Hematopoietic multipotent progenitor cell treated with erythropoietin and hydrocortisone succinate and interleukin-3 and kit ligand, for 8 days (in vitro differentiated cells): ENCODE measurements at regions not wholly inside any gene's neighbourhood (a gene's known extent, or its start where the extent isn't known, plus 50 kb on each side); places are given as distances from the start of the nearest gene placed in this dataset.

Experiments
- DNase-seq: peaks from one replicate; pipeline ENCODE4 v3.0.0-alpha.2; 2015

- DNase-seq, result no peak
Measured at GRCh38 chr2:45248214-45248613, 239.0 kb upstream of the SIX2 start.

- no peak for DNase-seq
Measured at GRCh38 chr2:45244928-45245327, 235.7 kb upstream of the SIX2 start.

GRCh38 chr2:45242161-45242741, 233.0 kb upstream of the SIX2 start:
- no peak for DNase-seq

GRCh38 chr2:45241061-45241561, 231.9 kb upstream of the SIX2 start:
- no peak for DNase-seq

GRCh38 chr2:45237850-45238542, 228.7 kb upstream of the SIX2 start:
- DNase-seq, result no peak

- DNase-seq, result no peak
Measured at GRCh38 chr2:45237128-45237527, 227.9 kb upstream of the SIX2 start.

- DNase-seq, result no peak
Measured at GRCh38 chr2:45236268-45236667, 227.0 kb upstream of the SIX2 start.

- no peak for DNase-seq
Measured at GRCh38 chr2:45233301-45233700, 224.0 kb upstream of the SIX2 start.

- DNase-seq, result no peak
Measured at GRCh38 chr2:45232818-45233217, 223.6 kb upstream of the SIX2 start.

- no peak for DNase-seq
Measured at GRCh38 chr2:45229411-45229810, 220.2 kb upstream of the SIX2 start.

- no peak for DNase-seq
Measured at GRCh38 chr2:45227347-45227746, 218.1 kb upstream of the SIX2 start.

- no peak for DNase-seq
Measured at GRCh38 chr2:45224993-45225380, 215.7 kb upstream of the SIX2 start.

GRCh38 chr2:45224321-45224992, 215.2 kb upstream of the SIX2 start:
- no peak for DNase-seq

GRCh38 chr2:45223531-45223930, 214.3 kb upstream of the SIX2 start:
- DNase-seq, result no peak

GRCh38 chr2:45220227-45220626, 211.0 kb upstream of the SIX2 start:
- no peak for DNase-seq

- no peak for DNase-seq
Measured at GRCh38 chr2:45218931-45219339, 209.7 kb upstream of the SIX2 start.

- DNase-seq, result no peak
Measured at GRCh38 chr2:45218297-45218696, 209.0 kb upstream of the SIX2 start.

- DNase-seq, result no peak
Measured at GRCh38 chr2:45216118-45216517, 206.9 kb upstream of the SIX2 start.

- DNase-seq, result no peak
Measured at GRCh38 chr2:45214550-45214949, 205.3 kb upstream of the SIX2 start.

- no peak for DNase-seq
Measured at GRCh38 chr2:45212953-45213635, 203.8 kb upstream of the SIX2 start.

- no peak for DNase-seq
Measured at GRCh38 chr2:45211636-45212035, 202.4 kb upstream of the SIX2 start.

GRCh38 chr2:45210462-45211195, 201.4 kb upstream of the SIX2 start:
- DNase-seq, result no peak

GRCh38 chr2:45209875-45210274, 200.6 kb upstream of the SIX2 start:
- DNase-seq, result no peak
